K562 (cell line): ENCODE measurements at regions not wholly inside any gene's neighbourhood (a gene's known extent, or its start where the extent isn't known, plus 50 kb on each side); places are given as distances from the start of the nearest gene placed in this dataset.

Source experiments
- GABPA ChIP-seq: fragments of 200-800 bp; sonication (Bioruptor generic); conservative IDR thresholded peaks from 2 replicates; pipeline ENCODE4 v1.6.1; 2016; ENCODE audit warnings: low read depth, missing genetic modification characterization, missing compliant biosample characterization
- MTA2 ChIP-seq: fragments of 450-650 bp; IDR thresholded peaks from 2 replicates; pipeline ENCODE4 v1.6.1; 2016; ENCODE audit warnings: low read depth
- MXI1 ChIP-seq: IDR thresholded peaks from 2 replicates; pipeline ENCODE4 v1.6.1; 2011; ENCODE audit warnings: low read depth, mild to moderate bottlenecking, improper control_type of control experiment, low read length
- PCBP2 ChIP-seq: fragments of 200-400 bp; formaldehyde crosslinking; IDR thresholded peaks from 2 replicates; pipeline ENCODE4 v1.6.1; 2018; ENCODE audit warnings: low read length, low read depth, mild to moderate bottlenecking, moderate library complexity; ENCODE audit not compliant: poor library complexity, severe bottlenecking
- PTRF ChIP-seq: fragments of 450-650 bp; IDR thresholded peaks from 2 replicates; pipeline ENCODE4 v1.6.1; 2016; ENCODE audit warnings: mild to moderate bottlenecking, missing genetic modification characterization, missing compliant biosample characterization
- RBM34 ChIP-seq: fragments of 200-400 bp; formaldehyde crosslinking; IDR thresholded peaks from 2 replicates; pipeline ENCODE4 v1.6.1; 2018; ENCODE audit warnings: low read length, borderline replicate concordance; ENCODE audit not compliant: insufficient read depth
- TRIM28 ChIP-seq: fragments of 450-650 bp; IDR thresholded peaks from 2 replicates; pipeline ENCODE4 v1.6.1; 2017
- ZNF143 ChIP-seq: sonication (generic); formaldehyde crosslinking; IDR thresholded peaks from 2 replicates; pipeline ENCODE4 v1.9.0; 2022; ENCODE audit warnings: mild to moderate bottlenecking, missing genetic modification reagents
- ZNF197 ChIP-seq: fragments of 200-800 bp; sonication (Bioruptor generic); IDR thresholded peaks from 2 replicates; pipeline ENCODE4 v1.6.1; 2016; ENCODE audit warnings: low read depth, missing genetic modification characterization, missing compliant biosample characterization
- ZNF407 ChIP-seq: fragments of 450-650 bp; IDR thresholded peaks from 2 replicates; pipeline ENCODE4 v1.6.1; 2016; ENCODE audit warnings: low read depth
- ZNF586 ChIP-seq: fragments of 450-650 bp; formaldehyde crosslinking; conservative IDR thresholded peaks from 2 replicates; pipeline ENCODE4 v1.4.0; 2020; ENCODE audit warnings: mild to moderate bottlenecking, moderate library complexity
- TF ChIP-seq, protein P1 (sequence below): fragments of 200-800 bp; sonication (Bioruptor generic); IDR thresholded peaks from 2 replicates; pipeline ENCODE4 v1.6.1; 2016; ENCODE audit warnings: missing genetic modification characterization, missing compliant biosample characterization

GRCh38 chr5:30194595-30194994 lies 998.9 kb upstream of the CDH6 start (continued):
- TF ChIP-seq ZNF407 (no peak), TRIM28 (no peak), MXI1 (no peak), PTRF (tag) (no peak), RBM34 (no peak), GABPA (tag) (no peak), ZNF586 (CRISPR knock-in tag) (no peak), PCBP2 (no peak), ZNF197 (CRISPR knock-in tag) (no peak), MTA2 (no peak), ZNF143 (CRISPR knock-in tag) (no peak)
- TF ChIP-seq, protein P1, sequence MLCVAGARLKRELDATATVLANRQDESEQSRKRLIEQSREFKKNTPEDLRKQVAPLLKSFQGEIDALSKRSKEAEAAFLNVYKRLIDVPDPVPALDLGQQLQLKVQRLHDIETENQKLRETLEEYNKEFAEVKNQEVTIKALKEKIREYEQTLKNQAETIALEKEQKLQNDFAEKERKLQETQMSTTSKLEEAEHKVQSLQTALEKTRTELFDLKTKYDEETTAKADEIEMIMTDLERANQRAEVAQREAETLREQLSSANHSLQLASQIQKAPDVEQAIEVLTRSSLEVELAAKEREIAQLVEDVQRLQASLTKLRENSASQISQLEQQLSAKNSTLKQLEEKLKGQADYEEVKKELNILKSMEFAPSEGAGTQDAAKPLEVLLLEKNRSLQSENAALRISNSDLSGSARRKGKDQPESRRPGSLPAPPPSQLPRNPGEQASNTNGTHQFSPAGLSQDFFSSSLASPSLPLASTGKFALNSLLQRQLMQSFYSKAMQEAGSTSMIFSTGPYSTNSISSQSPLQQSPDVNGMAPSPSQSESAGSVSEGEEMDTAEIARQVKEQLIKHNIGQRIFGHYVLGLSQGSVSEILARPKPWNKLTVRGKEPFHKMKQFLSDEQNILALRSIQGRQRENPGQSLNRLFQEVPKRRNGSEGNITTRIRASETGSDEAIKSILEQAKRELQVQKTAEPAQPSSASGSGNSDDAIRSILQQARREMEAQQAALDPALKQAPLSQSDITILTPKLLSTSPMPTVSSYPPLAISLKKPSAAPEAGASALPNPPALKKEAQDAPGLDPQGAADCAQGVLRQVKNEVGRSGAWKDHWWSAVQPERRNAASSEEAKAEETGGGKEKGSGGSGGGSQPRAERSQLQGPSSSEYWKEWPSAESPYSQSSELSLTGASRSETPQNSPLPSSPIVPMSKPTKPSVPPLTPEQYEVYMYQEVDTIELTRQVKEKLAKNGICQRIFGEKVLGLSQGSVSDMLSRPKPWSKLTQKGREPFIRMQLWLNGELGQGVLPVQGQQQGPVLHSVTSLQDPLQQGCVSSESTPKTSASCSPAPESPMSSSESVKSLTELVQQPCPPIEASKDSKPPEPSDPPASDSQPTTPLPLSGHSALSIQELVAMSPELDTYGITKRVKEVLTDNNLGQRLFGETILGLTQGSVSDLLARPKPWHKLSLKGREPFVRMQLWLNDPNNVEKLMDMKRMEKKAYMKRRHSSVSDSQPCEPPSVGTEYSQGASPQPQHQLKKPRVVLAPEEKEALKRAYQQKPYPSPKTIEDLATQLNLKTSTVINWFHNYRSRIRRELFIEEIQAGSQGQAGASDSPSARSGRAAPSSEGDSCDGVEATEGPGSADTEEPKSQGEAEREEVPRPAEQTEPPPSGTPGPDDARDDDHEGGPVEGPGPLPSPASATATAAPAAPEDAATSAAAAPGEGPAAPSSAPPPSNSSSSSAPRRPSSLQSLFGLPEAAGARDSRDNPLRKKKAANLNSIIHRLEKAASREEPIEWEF (CRISPR knock-in tag) = no peak
